Limb (tissue), 2 donors: ENCODE measurements at regions not wholly inside any gene's neighbourhood (a gene's known extent, or its start where the extent isn't known, plus 50 kb on each side); places are given as distances from the start of the nearest gene placed in this dataset.

Source experiments
- DNase-seq, 2 donors: peaks; one replicate each; pipeline ENCODE4 v3.0.0-alpha.2; 2016; ENCODE audit errors: extremely low spot score in 2 of 2

DNA sequence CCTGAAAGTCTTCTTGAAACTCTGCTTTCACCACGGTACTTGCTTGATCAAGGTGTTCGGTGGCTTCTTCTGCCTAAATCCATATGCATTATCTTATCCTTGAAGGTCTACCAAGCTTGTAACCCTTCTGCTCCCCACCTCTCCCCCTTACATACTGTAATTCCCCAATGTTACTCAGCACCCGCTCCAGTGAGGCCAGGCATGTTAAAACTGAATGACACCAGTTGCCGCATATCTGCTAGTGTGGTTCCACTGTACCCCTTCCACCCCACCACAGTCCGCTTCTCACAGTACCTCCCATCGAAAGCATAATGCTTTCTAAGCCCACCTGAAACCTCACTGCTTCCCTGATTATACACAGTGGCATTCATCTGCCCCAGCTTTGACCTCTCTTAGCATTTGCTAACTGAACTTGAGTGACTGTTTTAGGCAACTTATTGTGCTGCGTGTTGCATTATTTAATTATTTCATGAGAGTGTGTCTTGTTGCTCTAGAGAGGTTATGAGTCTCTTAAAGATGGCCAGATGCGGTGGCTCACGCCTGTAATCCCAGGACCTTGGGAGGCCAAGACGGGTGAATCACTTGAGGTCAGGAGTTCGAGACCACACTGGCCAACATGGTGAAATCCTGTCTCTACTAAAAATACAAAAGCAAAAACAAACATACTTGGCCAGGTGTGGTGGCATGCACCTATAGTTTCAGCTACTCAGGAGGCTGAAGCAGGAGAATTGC, 87.6 kb upstream of the MBNL2 start:
- no peak for DNase-seq

GRCh38 chr13:97135883-97136282, 86.2 kb upstream of the MBNL2 start:
- no peak for DNase-seq

GRCh38 chr13:97136418-97136817, 85.7 kb upstream of the MBNL2 start:
- DNase-seq, result no peak

DNA sequence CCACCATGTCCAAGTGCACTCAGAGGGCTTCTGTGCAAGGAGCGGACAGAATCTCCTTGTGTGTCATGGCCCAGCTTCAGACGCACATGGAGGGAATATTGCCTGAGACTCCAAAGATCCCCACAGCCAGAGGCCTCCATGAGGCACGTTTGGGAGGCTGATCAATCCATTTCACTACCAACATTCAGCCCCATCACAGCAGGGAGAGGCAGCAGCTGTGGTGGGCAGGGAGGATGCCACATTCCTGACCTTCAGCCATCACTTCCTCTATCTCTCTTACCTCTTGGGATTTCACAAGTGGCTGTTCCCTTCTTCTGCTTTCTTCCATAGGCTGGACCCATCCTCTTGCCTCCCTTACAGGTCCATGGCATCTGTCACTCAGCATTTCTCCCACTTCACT, 82.4 kb upstream of the MBNL2 start:
- no peak for DNase-seq

DNA sequence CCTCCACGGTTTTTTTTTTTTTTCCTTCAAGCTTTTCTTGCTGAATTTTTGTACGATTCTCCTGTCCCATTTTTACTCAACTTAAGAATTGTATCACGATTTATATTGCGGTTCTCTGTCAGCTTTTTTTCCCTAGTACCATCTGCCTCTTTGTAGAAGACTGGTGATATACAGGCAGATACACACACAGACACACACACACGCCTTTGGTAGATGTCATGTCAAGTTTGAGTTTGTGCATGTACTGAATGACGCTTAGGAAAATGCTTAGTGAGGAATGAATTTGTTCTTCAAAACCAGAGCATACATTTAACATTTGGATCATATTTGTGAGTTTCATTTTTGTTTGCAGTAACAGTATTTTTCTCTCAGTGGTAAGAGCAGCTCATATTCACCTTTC, 82.0 kb upstream of the MBNL2 start:
- DNase-seq, result no peak

GRCh38 chr13:97140611-97141010, 81.5 kb upstream of the MBNL2 start:
- DNase-seq, result no peak

- no peak for DNase-seq
These were observed 81.0 kb upstream of the MBNL2 start for GRCh38 chr13:97141097-97141496.

GRCh38 chr13:97141564-97142005, 80.5 kb upstream of the MBNL2 start:
- peak in 1 of 2 donors; percentile 42 for DNase-seq

- DNase-seq, result no peak
These were observed 79.7 kb upstream of the MBNL2 start for GRCh38 chr13:97142452-97142851.

- no peak for DNase-seq
These were observed 77.1 kb upstream of the MBNL2 start for GRCh38 chr13:97145057-97145456.

DNA sequence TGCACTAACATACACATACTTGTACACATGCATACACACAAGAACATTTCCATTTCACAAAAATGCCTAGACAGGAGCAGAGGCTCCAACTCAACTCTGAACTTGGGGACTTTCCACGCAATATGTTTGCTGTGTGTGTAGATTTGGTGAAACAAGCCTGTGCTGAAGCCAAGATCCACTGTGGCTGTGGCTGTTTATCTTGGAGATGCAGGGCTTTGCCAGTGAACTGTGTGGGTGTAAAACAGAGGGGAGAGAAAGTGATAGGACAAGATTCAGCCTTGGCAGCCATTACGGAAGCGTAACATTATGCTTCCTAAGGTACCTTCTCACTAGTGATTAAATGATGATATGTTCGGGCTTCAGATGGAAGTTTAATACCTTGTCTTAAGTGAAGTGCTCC, 73.2 kb upstream of the MBNL2 start:
- no peak for DNase-seq

DNA sequence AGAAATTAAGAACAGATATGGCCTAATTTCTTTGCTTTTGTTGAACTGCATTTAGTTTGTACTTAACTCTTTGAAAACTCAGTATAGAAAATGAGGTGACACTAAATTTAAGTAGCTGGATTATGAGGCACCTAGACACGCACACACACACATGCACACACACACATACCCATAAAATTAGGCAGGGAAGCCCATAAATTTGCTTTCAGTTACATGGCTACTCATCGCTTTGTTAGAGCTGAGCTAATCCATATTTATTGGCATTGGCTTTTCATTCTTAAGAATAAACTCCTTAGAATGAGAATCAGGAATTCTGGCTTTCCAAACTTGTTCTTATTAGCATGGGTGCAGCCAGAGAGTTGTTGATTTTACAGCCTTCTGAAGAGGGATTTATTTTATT, 61.7 kb upstream of the MBNL2 start:
- DNase-seq, result no peak

DNA sequence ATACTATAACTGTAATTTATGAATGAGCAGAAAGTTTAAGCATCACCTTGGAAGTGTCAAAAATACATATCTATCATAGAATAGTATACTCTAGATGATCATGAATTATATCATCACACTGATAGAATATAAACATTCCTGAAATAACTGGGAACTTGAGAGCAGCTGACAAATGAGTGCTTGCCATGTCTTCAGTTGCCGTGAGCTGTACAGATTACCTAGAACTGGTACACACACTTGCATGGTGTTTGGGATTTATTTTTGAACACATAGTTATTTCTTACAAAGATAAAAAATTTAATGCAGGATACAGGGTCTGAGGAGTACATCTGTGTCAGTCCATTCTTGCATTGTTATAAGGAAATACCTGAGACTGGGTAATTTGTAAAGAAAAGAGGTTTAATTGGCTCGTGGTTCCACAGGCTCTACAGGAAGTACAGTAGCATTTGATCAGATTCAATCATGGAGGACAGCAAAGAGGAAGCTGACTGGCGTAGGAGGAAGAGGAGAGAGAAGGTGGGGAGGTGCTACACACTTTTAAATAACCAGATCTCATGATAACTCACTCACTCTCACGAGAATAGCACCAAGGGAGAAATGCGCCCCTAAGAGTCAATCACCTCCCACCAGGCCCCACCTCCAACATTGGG, 60.4 kb upstream of the MBNL2 start:
- DNase-seq, result no peak

DNA sequence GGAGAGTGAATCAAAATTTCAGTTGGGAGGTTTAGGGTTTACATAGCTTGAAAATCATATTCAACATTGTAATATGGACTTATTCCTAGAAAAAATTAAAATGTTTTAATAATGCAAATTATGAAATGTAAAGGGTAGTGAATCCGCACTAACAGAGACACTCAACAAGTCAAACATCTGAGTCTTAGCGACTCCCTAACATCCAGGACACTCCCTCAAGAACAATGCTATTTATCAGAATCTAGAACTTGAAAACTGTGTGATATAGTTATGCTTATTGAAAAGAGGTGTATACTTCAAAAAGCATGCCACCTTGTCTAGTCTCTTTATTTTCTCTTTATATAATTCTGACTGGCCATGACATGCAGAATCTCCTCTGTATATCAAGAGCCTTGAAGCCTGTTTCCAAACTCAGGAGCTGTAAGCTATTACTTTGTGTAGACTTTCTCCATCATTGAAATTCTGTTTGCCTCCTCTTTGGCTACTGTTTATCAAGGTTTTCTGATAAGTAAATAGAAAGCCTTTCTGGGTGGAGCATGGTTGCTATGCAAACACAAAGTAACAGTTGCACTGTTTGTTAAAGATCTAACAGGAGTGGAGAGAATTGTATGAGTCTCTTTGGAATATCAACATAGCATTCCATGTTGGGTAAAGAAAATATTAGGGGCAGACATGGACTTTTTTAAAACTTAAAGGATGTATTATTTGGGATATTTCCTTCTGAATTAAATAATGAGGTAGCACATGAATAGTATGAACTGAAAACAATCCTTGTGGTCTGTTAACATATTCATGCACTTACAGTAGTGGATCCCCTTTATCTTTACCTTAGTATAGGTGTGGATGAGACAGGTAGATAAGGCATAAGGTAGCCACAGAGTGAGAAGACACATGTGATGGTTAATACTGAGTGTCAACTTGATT, 56.4 kb upstream of the MBNL2 start:
- DNase-seq, result no peak

GRCh38 chr13:97171136-97171535, 51.0 kb upstream of the MBNL2 start:
- no peak for DNase-seq
